Transverse colon (tissue), 4 donors: ENCODE measurements at regions not wholly inside any gene's neighbourhood (a gene's known extent, or its start where the extent isn't known, plus 50 kb on each side); places are given as distances from the start of the nearest gene placed in this dataset.

Experiments
- DNase-seq: peaks from one replicate; pipeline ENCODE4 v3.0.0-alpha.2; 2019
- H3K27ac ChIP-seq, 4 donors: fragments of 200-600 bp; sonication (generic); 2 replicates each; pipeline ENCODE4 v1.5.1; 2016 to 2018; ENCODE audit warnings: inconsistent platforms in 4 of 4
- H3K27me3 ChIP-seq: fragments of 200-600 bp; sonication (generic); 2 replicates; pipeline ENCODE4 v1.5.1; 2017; ENCODE audit warnings: inconsistent platforms
- H3K36me3 ChIP-seq, 4 donors: fragments of 200-600 bp; sonication (generic); 2 replicates each; pipeline ENCODE4 v1.5.1; 2017 to 2019; ENCODE audit warnings: inconsistent platforms in 4 of 4
- H3K4me1 ChIP-seq, 4 donors: fragments of 200-600 bp; sonication (generic); 2 replicates each; pipeline ENCODE4 v1.5.1; 2017 to 2020; ENCODE audit warnings: inconsistent platforms in 4 of 4
- H3K4me3 ChIP-seq, 4 donors: fragments of 200-600 bp; sonication (generic); 1 replicate in 1 of 4; 2 replicates in 3 of 4; pipeline versions ENCODE4 v1.5.1 to v1.6.1; 2017 to 2019; ENCODE audit warnings: inconsistent platforms in 4 of 4
- H3K9me3 ChIP-seq, 2 donors: fragments of 200-600 bp; sonication (generic); 2 replicates each; pipeline ENCODE4 v1.5.1; 2017 to 2019; ENCODE audit warnings: inconsistent platforms in 2 of 2
- EP300 ChIP-seq: sonication (generic); formaldehyde crosslinking; IDR thresholded peaks from one replicate; pipeline ENCODE4 v1.6.1; 2017; ENCODE audit warnings: antibody characterized with exemption, low read depth
- POLR2A ChIP-seq: fragments of 450-650 bp; IDR thresholded peaks from one replicate; pipeline ENCODE4 v1.6.1; 2016; ENCODE audit warnings: antibody characterized with exemption, mild to moderate bottlenecking, moderate library complexity
- POLR2AphosphoS5 ChIP-seq, 3 donors: sonication (generic); formaldehyde crosslinking; IDR thresholded peaks; one replicate each; pipeline ENCODE4 v1.6.1; 2016; ENCODE audit warnings: antibody characterized with exemption in 3 of 3
- WGBS, 2 donors: methylation state at CpG; one replicate each; pipeline ENCODE4 v1.1.5; 2018; ENCODE audit warnings: low coverage in 1 of 2; 5-methylcytosine and 5-hydroxymethylcytosine counted together
- in situ Hi-C, 4 donors: fragments of 200-750 bp; cut with MboI; loops; one replicate each; pipeline versions ENCODE4 v1.15.0 to v1.15.1; 2017; ENCODE audit warnings: low sequenced_read_pairs in 3 of 4, low pct_ligation_motif_present in 1 of 4, low pct_unique_long_range_greater_than_20kb in 1 of 4
- intact Hi-C: fragments of 100-400 bp; cut with DNase I; formaldehyde crosslinking; loops from one replicate; pipeline ENCODE4 v1.15.1; 2023; ENCODE audit warnings: low total_unique reads
- TF ChIP-seq, protein P1 (sequence below), 5 experiments: fragments of 200-600 bp in 3 of 5; fragments of 450-650 bp in 2 of 5; sonication (generic) in 3 of 5; IDR thresholded peaks; 1 replicate in 2 of 5; 2 replicates in 3 of 5; pipeline ENCODE4 v1.5.1; 2016 to 2017; ENCODE audit warnings: antibody characterized with exemption in 5 of 5, inconsistent platforms in 3 of 5, mild to moderate bottlenecking in 2 of 5, moderate library complexity in 1 of 5

- in situ Hi-C loops: no loop called here
- H3K4me3 ChIP-seq: no peak overlapping the region
- no peak for TF ChIP-seq POLR2AphosphoS5 (IDR thresholded peaks at IDR 0.05)
- no peak for TF ChIP-seq EP300
- TF ChIP-seq POLR2A: no peak
- TF ChIP-seq, protein P1, sequence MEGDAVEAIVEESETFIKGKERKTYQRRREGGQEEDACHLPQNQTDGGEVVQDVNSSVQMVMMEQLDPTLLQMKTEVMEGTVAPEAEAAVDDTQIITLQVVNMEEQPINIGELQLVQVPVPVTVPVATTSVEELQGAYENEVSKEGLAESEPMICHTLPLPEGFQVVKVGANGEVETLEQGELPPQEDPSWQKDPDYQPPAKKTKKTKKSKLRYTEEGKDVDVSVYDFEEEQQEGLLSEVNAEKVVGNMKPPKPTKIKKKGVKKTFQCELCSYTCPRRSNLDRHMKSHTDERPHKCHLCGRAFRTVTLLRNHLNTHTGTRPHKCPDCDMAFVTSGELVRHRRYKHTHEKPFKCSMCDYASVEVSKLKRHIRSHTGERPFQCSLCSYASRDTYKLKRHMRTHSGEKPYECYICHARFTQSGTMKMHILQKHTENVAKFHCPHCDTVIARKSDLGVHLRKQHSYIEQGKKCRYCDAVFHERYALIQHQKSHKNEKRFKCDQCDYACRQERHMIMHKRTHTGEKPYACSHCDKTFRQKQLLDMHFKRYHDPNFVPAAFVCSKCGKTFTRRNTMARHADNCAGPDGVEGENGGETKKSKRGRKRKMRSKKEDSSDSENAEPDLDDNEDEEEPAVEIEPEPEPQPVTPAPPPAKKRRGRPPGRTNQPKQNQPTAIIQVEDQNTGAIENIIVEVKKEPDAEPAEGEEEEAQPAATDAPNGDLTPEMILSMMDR (IDR thresholded peaks at IDR 0.05): no peak
- H3K4me1 ChIP-seq: no peaks in the 10 kb centered on the region
- intact Hi-C loops: no loop called here
- 87 to 97% methylated on average over 6 to 10 of the region's 10 CpGs for WGBS, 2 donors
- no peaks in the 10 kb centered on the region for H3K36me3 ChIP-seq
- no peaks in the 10 kb centered on the region for H3K27me3 ChIP-seq
- H3K27ac ChIP-seq: no peak overlapping the region
- no peak for DNase-seq
- no peaks in the 10 kb centered on the region for H3K9me3 ChIP-seq
Observed at GRCh38 chr1:47669081-47669585, 231.3 kb downstream of the FOXD2 start.

- H3K4me1 ChIP-seq: no peaks in the 10 kb centered on the region
- no peaks in the 10 kb centered on the region for H3K27me3 ChIP-seq
- H3K9me3 ChIP-seq: no peaks in the 10 kb centered on the region
- no peak for DNase-seq
- intact Hi-C loops (no loop called here), in situ Hi-C loops (no loop called here)
- H3K4me3 ChIP-seq: no peak overlapping the region
- H3K36me3 ChIP-seq: no peaks in the 10 kb centered on the region
- no peak overlapping the region for H3K27ac ChIP-seq
- TF ChIP-seq, protein P1 (IDR thresholded peaks at IDR 0.05): no peak
- no peak for TF ChIP-seq POLR2A
- TF ChIP-seq EP300: no peak
- TF ChIP-seq POLR2AphosphoS5 (IDR thresholded peaks at IDR 0.05): no peak
Observed at GRCh38 chr1:47672622-47673021, 234.8 kb downstream of the FOXD2 start.

DNA sequence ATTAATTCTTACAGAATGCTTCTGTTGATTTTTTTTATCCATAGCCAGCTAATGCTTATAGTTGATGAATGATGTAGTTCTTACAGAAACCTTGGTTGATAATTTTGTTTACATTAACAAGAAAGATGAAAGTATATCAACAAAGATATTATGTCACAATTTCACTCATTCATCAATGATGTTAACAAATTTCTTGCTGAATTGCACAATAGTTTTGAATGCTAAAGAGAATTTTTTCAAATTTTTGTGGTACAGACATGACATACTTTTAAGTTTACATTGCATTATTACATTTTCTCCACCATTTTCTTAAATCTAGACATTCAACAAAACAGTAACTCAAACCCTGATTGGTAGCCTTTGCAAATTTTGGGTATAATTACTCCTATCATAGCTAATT is 236.3 kb downstream of the FOXD2 start:
- no peak overlapping the region for H3K4me3 ChIP-seq
- H3K27me3 ChIP-seq: no peaks in the 10 kb centered on the region
- H3K36me3 ChIP-seq: no peaks in the 10 kb centered on the region
- intact Hi-C loops: no loop called here
- no peaks in the 10 kb centered on the region for H3K4me1 ChIP-seq
- TF ChIP-seq EP300 (no peak), POLR2AphosphoS5 (IDR thresholded peaks at IDR 0.05) (no peak), POLR2A (no peak)
- TF ChIP-seq, protein P1 (IDR thresholded peaks at IDR 0.05): no peak
- no peak for DNase-seq
- in situ Hi-C loops: no loop called here
- H3K27ac ChIP-seq: no peak overlapping the region
- H3K9me3 ChIP-seq: no peaks in the 10 kb centered on the region

DNA sequence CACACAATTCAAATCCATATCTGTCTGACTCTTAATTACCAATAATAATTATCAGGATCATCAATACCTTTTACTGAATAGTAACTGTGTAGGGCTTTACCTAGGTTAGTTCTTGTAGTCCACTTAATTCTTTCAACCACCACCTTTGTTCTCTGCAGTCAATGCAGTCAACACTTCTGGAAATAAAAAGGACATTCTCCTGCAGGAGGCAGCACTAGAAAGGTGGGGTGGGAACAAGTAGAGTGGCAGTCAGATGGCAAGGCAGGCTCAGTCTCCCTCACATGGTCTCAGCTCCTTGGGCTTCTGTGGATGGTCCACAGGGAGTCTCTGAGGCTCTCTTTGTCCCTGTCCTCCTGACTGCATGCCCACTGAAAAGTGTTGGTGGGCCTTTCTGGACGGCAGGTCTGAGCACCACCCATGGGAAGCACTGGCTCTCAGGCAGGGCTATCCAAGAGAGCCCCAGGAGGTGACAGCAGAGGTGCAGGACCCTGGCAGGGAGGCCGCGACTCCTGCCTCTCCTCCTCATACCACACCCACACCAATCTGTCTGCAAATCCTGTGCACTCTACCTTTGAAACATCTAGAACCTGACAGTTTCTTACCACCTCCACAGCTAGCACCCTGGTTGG is 237.3 kb downstream of the FOXD2 start:
- WGBS, 2 donors: 93 to 100% methylated on average over 2 to 3 of the region's 3 CpGs
- H3K4me1 ChIP-seq: no peaks in the 10 kb centered on the region
- no peak overlapping the region for H3K27ac ChIP-seq
- H3K36me3 ChIP-seq: no peaks in the 10 kb centered on the region
- no peak overlapping the region for H3K4me3 ChIP-seq
- intact Hi-C loops: no loop called here
- no peaks in the 10 kb centered on the region for H3K9me3 ChIP-seq
- in situ Hi-C loops: no loop called here
- no peak for DNase-seq
- no peaks in the 10 kb centered on the region for H3K27me3 ChIP-seq
- TF ChIP-seq, protein P1 (IDR thresholded peaks at IDR 0.05): no peak
- TF ChIP-seq POLR2AphosphoS5 (IDR thresholded peaks at IDR 0.05): no peak
- TF ChIP-seq EP300: no peak
- TF ChIP-seq POLR2A: no peak
